SK-N-SH (cell line): ENCODE measurements at regions not wholly inside any gene's neighbourhood (a gene's known extent, or its start where the extent isn't known, plus 50 kb on each side); places are given as distances from the start of the nearest gene placed in this dataset.

Source experiments
- CTCF ChIA-PET: fragments of 300-600, 350-600 bp; formaldehyde crosslinking; extraction: SDS; loops from one replicate; lab custom pipeline; 2021; lab: Yijun Ruan, JAX
- POLR2A ChIA-PET: fragments of 350-600 bp; sonication (Branson Sonifier 250); formaldehyde crosslinking; extraction: SDS; loops from one replicate; lab custom pipeline; 2020; ENCODE audit warnings: antibody characterized with exemption, inconsistent platforms; lab: Yijun Ruan, JAX
- DNase-seq: peaks from one replicate; pipeline ENCODE4 v3.0.0; 2012
- H2AFZ ChIP-seq: fragments of 200-600 bp; sonication (generic); 2 replicates; pipeline ENCODE4 v1.8.1; 2016; ENCODE audit warnings: antibody characterized with exemption, mild to moderate bottlenecking, low read depth
- H3F3A ChIP-seq: fragments of 200-600 bp; sonication (generic); replicated peaks from 2 replicates; pipeline ENCODE3; 2016; ENCODE audit warnings: antibody characterized with exemption, mild to moderate bottlenecking; ENCODE audit not compliant: insufficient read depth
- H3K27ac ChIP-seq, 2 experiments: fragments of 200-500 bp in 1 of 2; fragments of 200-600 bp in 1 of 2; sonication (Bioruptor generic) in 1 of 2; sonication (generic), shearing (Covaris generic) in 1 of 2; 2 replicates each; pipeline versions ENCODE4 v1.5.1 to v1.6.1; 2014 to 2016; ENCODE audit warnings: low read depth in 2 of 2, inconsistent platforms in 1 of 2, low read length in 1 of 2, mild to moderate bottlenecking in 1 of 2, mixed read lengths in 1 of 2
- H3K27me3 ChIP-seq: fragments of 200-600 bp; sonication (generic), shearing (Covaris generic); 2 replicates; pipeline ENCODE4 v1.6.1; 2016; ENCODE audit warnings: mixed run types; ENCODE audit not compliant: insufficient read depth
- H3K36me3 ChIP-seq, 2 experiments: fragments of 200-500 bp in 1 of 2; fragments of 200-600 bp in 1 of 2; sonication (Bioruptor generic) in 1 of 2; sonication (generic) in 1 of 2; replicated peaks in 1 of 2; 2 replicates each; pipeline versions ENCODE3 to v1.5.1; 2014 to 2016; ENCODE audit warnings: low read length in 1 of 2, mild to moderate bottlenecking in 1 of 2; ENCODE audit not compliant: insufficient read depth in 2 of 2, control insufficient read depth in 1 of 2
- H3K4me1 ChIP-seq, 2 experiments: fragments of 200-500 bp in 1 of 2; fragments of 200-600 bp in 1 of 2; sonication (Bioruptor generic) in 1 of 2; sonication (generic), shearing (Covaris generic) in 1 of 2; 2 replicates each; pipeline versions ENCODE4 v1.5.1 to v1.6.1; 2014 to 2016; ENCODE audit warnings: low read depth in 1 of 2, low read length in 1 of 2, mixed run types in 1 of 2; ENCODE audit not compliant: insufficient read depth in 2 of 2, control insufficient read depth in 1 of 2
- H3K4me2 ChIP-seq: fragments of 200-600 bp; sonication (generic), shearing (Covaris generic); 2 replicates; pipeline ENCODE4 v1.6.1; 2017; ENCODE audit warnings: mixed run types
- H3K4me3 ChIP-seq, 2 experiments: fragments of 200-500 bp in 1 of 2; fragments of 200-600 bp in 1 of 2; sonication (Bioruptor generic) in 1 of 2; sonication (generic), shearing (Covaris generic) in 1 of 2; 2 replicates each; pipeline versions ENCODE4 v1.5.1 to v1.8.1; 2014 to 2016; ENCODE audit warnings: low read depth in 2 of 2, inconsistent platforms in 1 of 2, low read length in 1 of 2, mild to moderate bottlenecking in 1 of 2, mixed read lengths in 1 of 2, moderate library complexity in 1 of 2
- H3K79me2 ChIP-seq: fragments of 200-600 bp; sonication (generic); 2 replicates; pipeline ENCODE4 v1.8.1; 2017; ENCODE audit warnings: mild to moderate bottlenecking; ENCODE audit not compliant: insufficient read depth
- H3K9ac ChIP-seq: fragments of 200-600 bp; sonication (generic); 2 replicates; pipeline ENCODE4 v1.6.1; 2017; ENCODE audit warnings: mixed run types
- H3K9me2 ChIP-seq: fragments of 200-600 bp; sonication (generic); 2 replicates; pipeline ENCODE4 v1.6.1; 2017; ENCODE audit warnings: mixed run types
- H3K9me3 ChIP-seq: fragments of 200-600 bp; sonication (generic); 2 replicates; pipeline ENCODE4 v1.6.1; 2017; ENCODE audit warnings: mixed run types, mild to moderate bottlenecking, moderate library complexity
- H4K20me1 ChIP-seq: fragments of 200-600 bp; sonication (generic); 2 replicates; pipeline ENCODE4 v1.6.1; 2017; ENCODE audit warnings: mild to moderate bottlenecking, mixed run types; ENCODE audit not compliant: insufficient read depth
- FOXM1 ChIP-seq: IDR thresholded peaks from 2 replicates; pipeline ENCODE4 v1.4.0; 2012; ENCODE audit warnings: low read depth, mild to moderate bottlenecking
- JUND ChIP-seq: IDR thresholded peaks from 2 replicates; pipeline ENCODE4 v1.4.0; 2012
- MXI1 ChIP-seq: IDR thresholded peaks from 2 replicates; pipeline ENCODE4 v1.6.1; 2012; ENCODE audit warnings: mild to moderate bottlenecking, low read depth, low read length, improper control_type of control experiment
- RAD21 ChIP-seq: IDR thresholded peaks from 2 replicates; pipeline ENCODE4 v1.6.1; 2012; ENCODE audit warnings: mild to moderate bottlenecking, low read length
- SMC3 ChIP-seq: IDR thresholded peaks from 2 replicates; pipeline ENCODE4 v1.6.1; 2012; ENCODE audit warnings: low read depth, low read length, improper control_type of control experiment
- WGBS: methylation state at CpG from one replicate; pipeline ENCODE4 v1.1.6; 2017; ENCODE audit warnings: low lambda C conversion rate; 5-methylcytosine and 5-hydroxymethylcytosine counted together
- TF ChIP-seq, protein P1 (sequence below): IDR thresholded peaks from 2 replicates; pipeline ENCODE4 v1.4.0; 2012; ENCODE audit warnings: low read depth
- TF ChIP-seq, protein P2 (sequence below): fragments of 200-600 bp; sonication (generic); IDR thresholded peaks from 2 replicates; pipeline ENCODE4 v1.6.1; 2017; ENCODE audit warnings: antibody characterized with exemption, mild to moderate bottlenecking, moderate library complexity
- TF ChIP-seq, protein P3 (sequence below): fragments of 150-350 bp; IDR thresholded peaks from 2 replicates; pipeline ENCODE4 v1.6.1; 2017; ENCODE audit warnings: antibody characterized with exemption, low read length, low read depth, borderline replicate concordance

DNA sequence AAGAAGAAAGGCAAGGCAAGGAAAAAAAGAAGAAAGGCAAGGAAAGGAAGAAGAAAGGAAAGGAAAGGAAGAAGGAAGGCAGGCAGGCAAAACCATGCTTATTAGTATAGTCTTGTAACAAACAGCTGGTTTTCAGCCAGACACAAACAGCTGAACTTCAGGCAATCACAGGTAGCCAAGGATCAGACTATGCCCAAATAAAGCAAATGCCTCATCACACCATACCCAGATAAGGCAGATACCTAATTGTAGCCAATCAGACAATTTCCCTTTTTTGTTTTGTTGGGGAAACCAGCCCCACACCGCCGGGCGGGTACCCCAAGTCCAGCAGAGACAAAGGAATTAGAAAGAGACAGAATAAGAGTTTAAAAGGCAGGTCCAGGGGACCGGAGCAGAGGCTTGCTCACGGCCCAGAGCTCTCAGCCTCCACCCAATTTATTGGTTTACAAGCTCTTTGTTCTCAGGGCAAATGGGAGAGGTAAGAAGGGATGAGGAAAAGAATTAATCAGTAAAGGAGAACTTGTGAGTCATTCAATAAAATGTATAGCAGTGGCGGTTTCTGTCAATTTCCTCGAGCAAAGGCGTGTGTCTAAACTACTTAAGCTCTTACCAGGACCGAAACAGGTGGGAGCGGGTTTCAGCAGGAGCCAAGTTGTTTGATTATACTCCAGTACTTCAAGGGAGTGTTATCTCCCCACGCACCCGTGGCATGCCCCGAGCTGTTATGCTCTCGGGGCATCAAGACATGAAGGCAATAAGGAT lies 886.8 kb downstream of the KCNT2 start:
- POLR2A ChIA-PET, result no interaction called here
- H3K9me2 ChIP-seq, result no peaks in the 10 kb centered on the region
- H3K9me3 ChIP-seq, result no peaks in the 10 kb centered on the region
- no peaks in the 10 kb centered on the region for H4K20me1 ChIP-seq
- 72% methylated on average over 14 of the region's 14 CpGs for WGBS
- H3K27ac ChIP-seq, result no peak overlapping the region
- TF ChIP-seq, protein P1, sequence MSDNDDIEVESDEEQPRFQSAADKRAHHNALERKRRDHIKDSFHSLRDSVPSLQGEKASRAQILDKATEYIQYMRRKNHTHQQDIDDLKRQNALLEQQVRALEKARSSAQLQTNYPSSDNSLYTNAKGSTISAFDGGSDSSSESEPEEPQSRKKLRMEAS, result no peak
- TF ChIP-seq FOXM1, result no peak
- no peak for TF ChIP-seq MXI1
- TF ChIP-seq, protein P2, sequence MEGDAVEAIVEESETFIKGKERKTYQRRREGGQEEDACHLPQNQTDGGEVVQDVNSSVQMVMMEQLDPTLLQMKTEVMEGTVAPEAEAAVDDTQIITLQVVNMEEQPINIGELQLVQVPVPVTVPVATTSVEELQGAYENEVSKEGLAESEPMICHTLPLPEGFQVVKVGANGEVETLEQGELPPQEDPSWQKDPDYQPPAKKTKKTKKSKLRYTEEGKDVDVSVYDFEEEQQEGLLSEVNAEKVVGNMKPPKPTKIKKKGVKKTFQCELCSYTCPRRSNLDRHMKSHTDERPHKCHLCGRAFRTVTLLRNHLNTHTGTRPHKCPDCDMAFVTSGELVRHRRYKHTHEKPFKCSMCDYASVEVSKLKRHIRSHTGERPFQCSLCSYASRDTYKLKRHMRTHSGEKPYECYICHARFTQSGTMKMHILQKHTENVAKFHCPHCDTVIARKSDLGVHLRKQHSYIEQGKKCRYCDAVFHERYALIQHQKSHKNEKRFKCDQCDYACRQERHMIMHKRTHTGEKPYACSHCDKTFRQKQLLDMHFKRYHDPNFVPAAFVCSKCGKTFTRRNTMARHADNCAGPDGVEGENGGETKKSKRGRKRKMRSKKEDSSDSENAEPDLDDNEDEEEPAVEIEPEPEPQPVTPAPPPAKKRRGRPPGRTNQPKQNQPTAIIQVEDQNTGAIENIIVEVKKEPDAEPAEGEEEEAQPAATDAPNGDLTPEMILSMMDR, result no peak
- no peak for TF ChIP-seq JUND
- no peak overlapping the region for H3K9ac ChIP-seq
- H3K4me1 ChIP-seq, result peaks cover 0 to 2% of the 10 kb centered on the region in 2 experiments; a peak in 1 of 4 replicates
- no peak overlapping the region for H2AFZ ChIP-seq
- no peaks in the 10 kb centered on the region for H3K27me3 ChIP-seq
- no peak overlapping the region for H3K4me2 ChIP-seq
- no peaks in the 10 kb centered on the region for H3K36me3 ChIP-seq
- H3K4me3 ChIP-seq, result no peak overlapping the region
- DNase-seq, result no peak
- no peaks in the 10 kb centered on the region for H3K79me2 ChIP-seq
- H3F3A ChIP-seq, result peaks cover 5% of the 10 kb centered on the region
- CTCF ChIA-PET, result no interaction called here

DNA sequence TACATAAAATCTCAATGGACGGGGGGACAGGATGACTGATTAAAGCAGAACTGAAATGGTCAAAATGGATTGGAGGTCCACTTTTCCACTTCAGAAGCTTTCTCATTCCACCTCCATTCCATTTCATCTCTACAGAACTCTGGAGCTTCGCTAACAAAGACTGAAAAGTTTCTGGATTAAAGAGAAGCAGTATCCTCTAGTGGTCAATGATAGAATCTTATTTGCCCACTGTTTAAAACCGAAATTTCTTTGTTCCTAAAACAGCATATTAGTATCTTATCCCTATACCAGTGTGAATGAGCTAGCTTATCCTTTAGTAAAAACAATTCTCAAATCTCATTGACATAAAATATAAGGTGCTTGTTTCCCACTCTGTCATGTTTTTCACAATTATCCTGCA lies 890.6 kb downstream of the KCNT2 start:
- TF ChIP-seq, protein P2, result peak; percentile 73
- TF ChIP-seq RAD21 (peak; percentile 82), SMC3 (peak; percentile 53)
- TF ChIP-seq, protein P3, sequence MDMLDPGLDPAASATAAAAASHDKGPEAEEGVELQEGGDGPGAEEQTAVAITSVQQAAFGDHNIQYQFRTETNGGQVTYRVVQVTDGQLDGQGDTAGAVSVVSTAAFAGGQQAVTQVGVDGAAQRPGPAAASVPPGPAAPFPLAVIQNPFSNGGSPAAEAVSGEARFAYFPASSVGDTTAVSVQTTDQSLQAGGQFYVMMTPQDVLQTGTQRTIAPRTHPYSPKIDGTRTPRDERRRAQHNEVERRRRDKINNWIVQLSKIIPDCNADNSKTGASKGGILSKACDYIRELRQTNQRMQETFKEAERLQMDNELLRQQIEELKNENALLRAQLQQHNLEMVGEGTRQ, result no peak
- no peaks in the 10 kb centered on the region for H3K36me3 ChIP-seq
- POLR2A ChIA-PET, result no interaction called here
- 0 out of 2 replicates have a peak overlapping the region, but pooled peaks have one; percentile 8 for H2AFZ ChIP-seq
- CTCF ChIA-PET, result interaction anchor here (0.6 to 1.6 kb wide), 10 partner anchors 8 to 944 kb away, joined by 3 to 5 read pairs (median 3); no protein-coding TSS in a partner anchor
- peaks cover 0 to 2% of the 10 kb centered on the region in 2 experiments; a peak in 1 of 4 replicates for H3K4me1 ChIP-seq
- no peaks in the 10 kb centered on the region for H3K27me3 ChIP-seq
- no peak overlapping the region for H3K4me3 ChIP-seq
- DNase-seq, result peak; percentile 40
- H3F3A ChIP-seq, result no peaks in the 10 kb centered on the region
- H3K9ac ChIP-seq, result no peak overlapping the region
- H4K20me1 ChIP-seq, result no peaks in the 10 kb centered on the region
- H3K27ac ChIP-seq, result no peak overlapping the region
- no peaks in the 10 kb centered on the region for H3K9me2 ChIP-seq
- no peaks in the 10 kb centered on the region for H3K9me3 ChIP-seq
- H3K79me2 ChIP-seq, result no peaks in the 10 kb centered on the region
- WGBS, result 42% methylated on average over 3 of the region's 3 CpGs
- H3K4me2 ChIP-seq, result no peak overlapping the region
